ENCODE measurements at regions not wholly inside any gene's neighbourhood (a gene's known extent, or its start where the extent isn't known, plus 50 kb on each side); places are given as distances from the start of the nearest gene placed in this dataset.

DNA sequence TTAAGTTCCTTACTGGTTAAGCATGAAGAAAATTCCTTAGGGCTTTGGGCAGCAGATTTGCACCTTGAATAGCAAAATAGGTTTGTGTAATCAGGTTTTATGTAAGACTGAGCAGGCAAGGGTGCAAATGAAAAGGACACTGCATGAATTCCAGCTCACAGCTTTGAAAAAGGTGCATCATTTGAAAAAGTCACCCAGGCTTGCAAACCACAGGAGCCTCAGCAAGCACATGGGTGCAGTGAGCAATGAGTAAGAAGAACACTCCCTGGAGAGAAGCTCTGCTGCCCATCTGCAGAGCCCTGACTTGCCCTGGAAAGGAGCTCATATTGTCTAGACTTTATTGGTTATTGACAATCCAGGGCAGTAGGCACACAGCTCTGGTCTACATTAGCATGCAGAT lies 165.6 kb upstream of the KCNJ16 start:
- intact Hi-C loops (cut with DNase I) = no loop called here
- no peaks in the 10 kb centered on the region for H3K27me3 ChIP-seq
- ATAC-seq (no peak), DNase-seq (no peak)
- TF ChIP-seq, protein P1, sequence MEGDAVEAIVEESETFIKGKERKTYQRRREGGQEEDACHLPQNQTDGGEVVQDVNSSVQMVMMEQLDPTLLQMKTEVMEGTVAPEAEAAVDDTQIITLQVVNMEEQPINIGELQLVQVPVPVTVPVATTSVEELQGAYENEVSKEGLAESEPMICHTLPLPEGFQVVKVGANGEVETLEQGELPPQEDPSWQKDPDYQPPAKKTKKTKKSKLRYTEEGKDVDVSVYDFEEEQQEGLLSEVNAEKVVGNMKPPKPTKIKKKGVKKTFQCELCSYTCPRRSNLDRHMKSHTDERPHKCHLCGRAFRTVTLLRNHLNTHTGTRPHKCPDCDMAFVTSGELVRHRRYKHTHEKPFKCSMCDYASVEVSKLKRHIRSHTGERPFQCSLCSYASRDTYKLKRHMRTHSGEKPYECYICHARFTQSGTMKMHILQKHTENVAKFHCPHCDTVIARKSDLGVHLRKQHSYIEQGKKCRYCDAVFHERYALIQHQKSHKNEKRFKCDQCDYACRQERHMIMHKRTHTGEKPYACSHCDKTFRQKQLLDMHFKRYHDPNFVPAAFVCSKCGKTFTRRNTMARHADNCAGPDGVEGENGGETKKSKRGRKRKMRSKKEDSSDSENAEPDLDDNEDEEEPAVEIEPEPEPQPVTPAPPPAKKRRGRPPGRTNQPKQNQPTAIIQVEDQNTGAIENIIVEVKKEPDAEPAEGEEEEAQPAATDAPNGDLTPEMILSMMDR (IDR thresholded peaks at IDR 0.05) = no peak
- H3K27ac ChIP-seq = no peak overlapping the region
- no peaks in the 10 kb centered on the region for H3K4me1 ChIP-seq
- no peaks in the 10 kb centered on the region for H3K9me3 ChIP-seq
- no peak overlapping the region for H3K4me3 ChIP-seq
- H3K36me3 ChIP-seq = no peaks in the 10 kb centered on the region

DNA sequence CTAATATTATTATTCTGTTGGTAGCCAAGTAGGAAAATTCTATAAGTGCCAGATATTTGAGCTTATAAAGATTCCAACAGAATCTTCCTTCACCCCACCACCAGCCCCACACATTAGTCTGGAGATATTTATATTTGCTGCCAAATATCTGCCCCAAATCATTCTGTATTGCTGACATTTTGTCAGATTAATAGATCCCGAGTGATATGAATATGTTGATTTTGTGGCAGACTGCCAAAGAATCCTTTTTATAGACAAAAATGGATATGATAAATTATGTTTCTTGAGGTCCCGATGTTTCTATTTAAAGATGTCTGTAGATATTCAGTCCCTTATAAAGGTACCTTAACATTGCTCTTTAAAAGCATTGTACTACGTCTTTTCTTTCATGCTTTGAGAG lies 162.2 kb upstream of the KCNJ16 start:
- Histone ChIP-seq H3K36me3 (no peaks in the 10 kb centered on the region), H3K27ac (no peak overlapping the region), H3K4me3 (no peak overlapping the region), H3K27me3 (no peaks in the 10 kb centered on the region), H3K4me1 (no peaks in the 10 kb centered on the region), H3K9me3 (no peaks in the 10 kb centered on the region)
- intact Hi-C loops (cut with DNase I) = no loop called here
- TF ChIP-seq, protein P1 (IDR thresholded peaks at IDR 0.05) = no peak
- DNase-seq (no peak), ATAC-seq (no peak)

DNA sequence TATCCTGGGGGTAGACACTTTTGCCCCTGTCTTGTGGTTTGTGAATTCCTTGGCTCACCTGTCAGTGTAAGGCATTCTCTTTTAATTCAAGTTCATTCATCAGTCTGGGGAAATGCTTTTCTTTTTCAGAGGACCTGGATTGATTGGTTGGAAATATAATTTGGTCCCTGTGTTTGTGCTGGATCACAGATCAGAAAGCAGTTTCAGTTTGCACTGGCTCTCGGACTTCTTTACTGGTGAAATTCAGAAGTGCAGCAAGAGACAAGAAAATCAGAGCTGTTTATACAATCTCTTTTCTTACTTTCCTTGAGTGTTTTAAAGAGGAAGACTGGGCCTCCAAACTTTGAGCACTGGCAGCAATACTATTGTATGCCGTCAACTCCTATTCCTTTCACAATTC lies 161.8 kb upstream of the KCNJ16 start:
- no peaks in the 10 kb centered on the region for H3K9me3 ChIP-seq
- intact Hi-C loops (cut with DNase I) = no loop called here
- H3K4me1 ChIP-seq = no peaks in the 10 kb centered on the region
- no peak for DNase-seq
- TF ChIP-seq, protein P1 (IDR thresholded peaks at IDR 0.05) = no peak
- no peak overlapping the region for H3K4me3 ChIP-seq
- ATAC-seq = no peak
- H3K36me3 ChIP-seq = no peaks in the 10 kb centered on the region
- no peak overlapping the region for H3K27ac ChIP-seq
- no peaks in the 10 kb centered on the region for H3K27me3 ChIP-seq

DNA sequence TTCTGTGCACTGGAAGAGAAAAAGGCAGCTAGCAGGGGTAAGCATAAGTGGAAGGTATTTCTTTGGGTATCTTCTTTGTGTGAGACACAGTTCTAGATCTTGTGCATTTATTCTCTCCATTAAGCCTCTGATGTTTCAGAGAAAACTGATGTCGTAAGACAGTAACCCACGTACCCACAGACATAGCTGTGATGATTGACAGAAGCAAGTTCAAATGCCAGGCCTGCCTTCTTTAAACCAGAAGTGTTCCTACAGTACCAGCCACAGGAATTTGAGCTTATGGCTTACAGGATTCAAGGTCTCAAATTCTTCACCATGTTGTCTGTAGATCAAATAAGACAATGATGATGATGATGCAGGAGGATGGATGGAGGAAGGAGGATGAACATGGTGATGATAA lies 161.4 kb upstream of the KCNJ16 start:
- Histone ChIP-seq H3K9me3 (no peaks in the 10 kb centered on the region), H3K27me3 (no peaks in the 10 kb centered on the region), H3K4me1 (no peaks in the 10 kb centered on the region), H3K36me3 (no peaks in the 10 kb centered on the region), H3K4me3 (no peak overlapping the region), H3K27ac (no peak overlapping the region)
- TF ChIP-seq, protein P1 (IDR thresholded peaks at IDR 0.05) = no peak
- DNase-seq (no peak), ATAC-seq (no peak)
- intact Hi-C loops (cut with DNase I) = no loop called here

DNA sequence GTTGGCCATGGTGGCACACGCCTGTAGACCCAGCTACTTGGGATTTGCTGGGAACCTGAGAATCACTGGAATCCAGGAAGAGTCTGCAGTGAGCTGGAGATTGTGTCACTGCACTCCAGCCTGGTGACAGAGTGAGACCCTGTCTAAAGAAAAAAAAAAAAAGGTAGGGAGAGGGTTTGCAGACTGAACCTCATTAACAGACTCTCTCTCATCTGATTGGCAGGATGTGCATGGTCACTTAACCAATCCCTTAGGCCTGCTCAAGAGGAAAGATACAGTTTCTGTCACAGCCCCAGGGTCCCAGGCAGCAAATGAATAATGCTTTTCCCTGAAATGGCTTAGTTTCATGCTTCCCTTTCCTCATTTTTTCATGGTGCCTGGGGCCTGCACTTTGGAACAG lies 160.5 kb upstream of the KCNJ16 start:
- H3K4me3 ChIP-seq = no peak overlapping the region
- H3K27ac ChIP-seq = no peak overlapping the region
- intact Hi-C loops (cut with DNase I) = no loop called here
- no peaks in the 10 kb centered on the region for H3K4me1 ChIP-seq
- no peaks in the 10 kb centered on the region for H3K27me3 ChIP-seq
- no peaks in the 10 kb centered on the region for H3K36me3 ChIP-seq
- TF ChIP-seq, protein P1 (IDR thresholded peaks at IDR 0.05) = no peak
- ATAC-seq (no peak), DNase-seq (no peak)
- peaks cover under 1% of the 10 kb centered on the region for H3K9me3 ChIP-seq

DNA sequence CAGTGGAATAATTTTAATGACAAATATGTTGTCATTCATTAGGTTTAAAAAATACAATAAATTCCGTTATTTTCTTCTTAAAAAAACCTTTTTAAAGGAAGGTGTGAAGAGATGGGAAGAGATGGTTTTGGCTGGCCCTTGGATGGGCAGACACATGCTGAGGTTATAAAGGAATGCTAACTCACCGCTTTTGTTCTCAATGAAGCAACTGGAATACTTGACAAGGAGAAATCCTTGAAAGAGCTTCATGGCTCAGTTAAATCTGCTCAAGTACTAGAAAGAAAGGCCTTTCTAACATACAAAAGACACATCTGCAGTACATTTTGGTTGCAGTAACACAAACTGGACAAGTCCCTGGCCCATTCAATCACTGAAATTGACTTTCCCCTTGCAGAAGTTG lies 158.3 kb upstream of the KCNJ16 start:
- H3K36me3 ChIP-seq = no peaks in the 10 kb centered on the region
- no peak overlapping the region for H3K4me3 ChIP-seq
- TF ChIP-seq, protein P1 (IDR thresholded peaks at IDR 0.05) = no peak
- intact Hi-C loops (cut with DNase I) = no loop called here
- no peaks in the 10 kb centered on the region for H3K27me3 ChIP-seq
- H3K4me1 ChIP-seq = no peaks in the 10 kb centered on the region
- peaks cover 4% of the 10 kb centered on the region for H3K9me3 ChIP-seq
- ATAC-seq = no peak
- no peak for DNase-seq
- H3K27ac ChIP-seq = no peak overlapping the region

All from upper lobe of right lung (tissue), 1 donor.